Esophagus muscularis mucosa (tissue), 4 donors: ENCODE measurements at regions not wholly inside any gene's neighbourhood (a gene's known extent, or its start where the extent isn't known, plus 50 kb on each side); places are given as distances from the start of the nearest gene placed in this dataset.
A peak's percentile ranks its signal among the peaks of the same experiment; 100 is the strongest.

Source experiments
- DNase-seq: peaks from one replicate; pipeline ENCODE4 v3.0.0-alpha.2; 2017; ENCODE audit errors: extremely low spot score
- H3K27ac ChIP-seq, 4 donors: fragments of 200-600 bp; sonication (generic); replicated peaks in 1 of 4; 1 replicate in 3 of 4; 2 replicates in 1 of 4; pipeline ENCODE4 v1.5.1; 2016 to 2019; ENCODE audit warnings: mild to moderate bottlenecking in 1 of 4
- H3K27me3 ChIP-seq, 4 donors: fragments of 200-600 bp; sonication (generic); one replicate each; pipeline versions ENCODE4 v1.5.1 to v1.6.0; 2016 to 2019
- H3K36me3 ChIP-seq, 4 donors: fragments of 200-600 bp; sonication (generic); one replicate each; pipeline ENCODE4 v1.5.1; 2016 to 2019
- H3K4me1 ChIP-seq, 4 donors: fragments of 200-600 bp; sonication (generic); one replicate each; pipeline ENCODE4 v1.5.1; 2016 to 2019
- H3K4me3 ChIP-seq, 4 donors: fragments of 200-600 bp; sonication (generic); 1 replicate in 2 of 4; 2 replicates in 2 of 4; pipeline ENCODE4 v1.5.1; 2016 to 2019; ENCODE audit warnings: mild to moderate bottlenecking in 4 of 4, moderate library complexity in 1 of 4
- H3K9me3 ChIP-seq, 4 donors: fragments of 200-600 bp; sonication (generic); 1 replicate in 3 of 4; 2 replicates in 1 of 4; pipeline ENCODE4 v1.5.1; 2016 to 2019
- CTCF ChIP-seq, 3 experiments: fragments of 200-600 bp in 2 of 3; fragments of 450-650 bp in 1 of 3; sonication (generic) in 2 of 3; IDR thresholded peaks; one replicate each; pipeline ENCODE4 v1.5.1; 2017 to 2019; ENCODE audit warnings: antibody characterized with exemption in 3 of 3, mild to moderate bottlenecking in 2 of 3, moderate library complexity in 1 of 3
- EP300 ChIP-seq: sonication (generic); formaldehyde crosslinking; IDR thresholded peaks from one replicate; pipeline ENCODE4 v1.6.1; 2017; ENCODE audit warnings: antibody characterized with exemption
- POLR2A ChIP-seq: fragments of 450-650 bp; IDR thresholded peaks from one replicate; pipeline ENCODE4 v1.6.1; 2017; ENCODE audit warnings: antibody characterized with exemption, moderate library complexity, mild to moderate bottlenecking, low read depth
- POLR2AphosphoS5 ChIP-seq, 2 donors: sonication (generic); formaldehyde crosslinking; IDR thresholded peaks; one replicate each; pipeline ENCODE4 v1.6.1; 2017; ENCODE audit warnings: antibody characterized with exemption in 2 of 2
- WGBS: methylation state at CpG from one replicate; pipeline ENCODE4 v1.1.5; 2018; 5-methylcytosine and 5-hydroxymethylcytosine counted together
- intact Hi-C: fragments of 100-400 bp; cut with DNase I; formaldehyde crosslinking; loops from one replicate; pipeline ENCODE4 v1.15.1; 2023

GRCh38 chr12:116411977-116412376 is 134.5 kb upstream of the MED13L start:
- Histone ChIP-seq H3K4me1 (peaks cover 6 to 26% (median 19%) of the 10 kb centered on the region in 4 donors), H3K9me3 (no peaks in the 10 kb centered on the region), H3K27ac (peak overlapping the region in 2 of 4 donors; percentile 54 to 66), H3K4me3 (no peak overlapping the region), H3K36me3 (no peaks in the 10 kb centered on the region), H3K27me3 (no peaks in the 10 kb centered on the region)
- TF ChIP-seq CTCF (IDR thresholded peaks at IDR 0.05) (no peak), EP300 (no peak)
- DNase-seq = no peak
- intact Hi-C loops = no loop called here
- 58% methylated on average over 3 of the region's 3 CpGs for WGBS

- peaks cover 6 to 21% (median 17%) of the 10 kb centered on the region in 4 donors for H3K4me1 ChIP-seq
- DNase-seq = no peak
- H3K27ac ChIP-seq = no peak overlapping the region
- H3K27me3 ChIP-seq = no peaks in the 10 kb centered on the region
- no peak overlapping the region for H3K4me3 ChIP-seq
- intact Hi-C loops = no loop called here
- TF ChIP-seq POLR2A (no peak), POLR2AphosphoS5 (IDR thresholded peaks at IDR 0.05) (no peak), EP300 (no peak), CTCF (IDR thresholded peaks at IDR 0.05) (no peak)
- no peaks in the 10 kb centered on the region for H3K9me3 ChIP-seq
- 86% methylated on average over 12 of the region's 12 CpGs for WGBS
- no peaks in the 10 kb centered on the region for H3K36me3 ChIP-seq
These were observed 137.4 kb upstream of the MED13L start for GRCh38 chr12:116414891-116415290.

GRCh38 chr12:116415408-116416108 is 138.1 kb upstream of the MED13L start:
- peaks cover 0 to 15% (median 13%) of the 10 kb centered on the region in 4 donors for H3K4me1 ChIP-seq
- H3K27ac ChIP-seq = no peak overlapping the region
- H3K36me3 ChIP-seq = no peaks in the 10 kb centered on the region
- H3K9me3 ChIP-seq = no peaks in the 10 kb centered on the region
- no peak overlapping the region for H3K4me3 ChIP-seq
- H3K27me3 ChIP-seq = no peaks in the 10 kb centered on the region
- WGBS = 93% methylated on average over 20 of the region's 21 CpGs
- no peak for DNase-seq
- no peak for TF ChIP-seq CTCF (IDR thresholded peaks at IDR 0.05)
- no peak for TF ChIP-seq POLR2A
- no peak for TF ChIP-seq POLR2AphosphoS5 (IDR thresholded peaks at IDR 0.05)
- no peak for TF ChIP-seq EP300
- intact Hi-C loops = no loop called here

GRCh38 chr12:116416166-116416565 is 138.7 kb upstream of the MED13L start:
- DNase-seq = no peak
- 56% methylated on average over 3 of the region's 3 CpGs for WGBS
- no peak for TF ChIP-seq CTCF (IDR thresholded peaks at IDR 0.05)
- no peak for TF ChIP-seq POLR2A
- TF ChIP-seq POLR2AphosphoS5 (IDR thresholded peaks at IDR 0.05) = no peak
- H3K9me3 ChIP-seq = no peaks in the 10 kb centered on the region
- no peak overlapping the region for H3K27ac ChIP-seq
- H3K27me3 ChIP-seq = no peaks in the 10 kb centered on the region
- intact Hi-C loops = no loop called here
- no peaks in the 10 kb centered on the region for H3K36me3 ChIP-seq
- H3K4me1 ChIP-seq = peaks cover 0 to 9% (median 8%) of the 10 kb centered on the region in 4 donors
- H3K4me3 ChIP-seq = no peak overlapping the region

- H3K4me3 ChIP-seq = no peak overlapping the region
- H3K9me3 ChIP-seq = peaks cover 0 to 3% (median 0%) of the 10 kb centered on the region in 4 donors
- H3K36me3 ChIP-seq = no peaks in the 10 kb centered on the region
- WGBS = 87% methylated on average over 9 of the region's 9 CpGs
- H3K27ac ChIP-seq = no peak overlapping the region
- peaks cover 0 to 11% (median 7%) of the 10 kb centered on the region in 4 donors for H3K4me1 ChIP-seq
- DNase-seq = no peak
- intact Hi-C loops = no loop called here
- no peaks in the 10 kb centered on the region for H3K27me3 ChIP-seq
- no peak for TF ChIP-seq CTCF (IDR thresholded peaks at IDR 0.05)
- TF ChIP-seq POLR2A = no peak
- TF ChIP-seq EP300 = no peak
- no peak for TF ChIP-seq POLR2AphosphoS5 (IDR thresholded peaks at IDR 0.05)
These were observed 140.6 kb upstream of the MAP1LC3B2 start for GRCh38 chr12:116418551-116418950.
